Nephron (organoid): ENCODE measurements at regions not wholly inside any gene's neighbourhood (a gene's known extent, or its start where the extent isn't known, plus 50 kb on each side); places are given as distances from the start of the nearest gene placed in this dataset.
"Not testable (repeated sequence)": the region's sequence is repeated elsewhere in the genome, so short reads cannot be mapped to it uniquely, and the experiment has no call there.

Experiments used
- H3K27ac Mint-ChIP-seq, 3 experiments: 2 replicates each; pipeline ENCODE4 v1.8.0; 2020; ENCODE audit warnings: mixed read lengths in 3 of 3, mild to moderate bottlenecking in 2 of 3, moderate library complexity in 1 of 3
- H3K27me3 Mint-ChIP-seq: 2 replicates; pipeline ENCODE4 v1.8.0; 2021; ENCODE audit warnings: low read depth, mild to moderate bottlenecking, moderate library complexity, mixed read lengths
- H3K36me3 Mint-ChIP-seq: 2 replicates; pipeline ENCODE4 v1.8.0; 2020; ENCODE audit warnings: low read depth, mixed read lengths
- H3K4me1 Mint-ChIP-seq: 2 replicates; pipeline ENCODE4 v1.8.0; 2020; ENCODE audit warnings: mixed read lengths
- H3K4me3 Mint-ChIP-seq, 3 experiments: 2 replicates each; pipeline ENCODE4 v1.8.0; 2020; ENCODE audit warnings: mild to moderate bottlenecking in 3 of 3, mixed read lengths in 3 of 3, moderate library complexity in 2 of 3
- H3K9me3 Mint-ChIP-seq: 2 replicates; pipeline ENCODE4 v1.8.0; 2020; ENCODE audit warnings: mixed read lengths
- TF ChIP-seq, protein P1 (sequence below), 3 experiments: fragments of 200-600 bp; sonication (generic); IDR thresholded peaks; one replicate each; pipeline ENCODE4 v1.5.0; 2021; ENCODE audit warnings: antibody characterized with exemption in 3 of 3; ENCODE audit not compliant: unreplicated experiment in 3 of 3

GRCh38 chr2:131425231-131425941 lies 50.5 kb upstream of the TUBA3D start:
- no peak overlapping the region for H3K27ac Mint-ChIP-seq
- no peaks in the 10 kb centered on the region for H3K36me3 Mint-ChIP-seq
- TF ChIP-seq, protein P1, sequence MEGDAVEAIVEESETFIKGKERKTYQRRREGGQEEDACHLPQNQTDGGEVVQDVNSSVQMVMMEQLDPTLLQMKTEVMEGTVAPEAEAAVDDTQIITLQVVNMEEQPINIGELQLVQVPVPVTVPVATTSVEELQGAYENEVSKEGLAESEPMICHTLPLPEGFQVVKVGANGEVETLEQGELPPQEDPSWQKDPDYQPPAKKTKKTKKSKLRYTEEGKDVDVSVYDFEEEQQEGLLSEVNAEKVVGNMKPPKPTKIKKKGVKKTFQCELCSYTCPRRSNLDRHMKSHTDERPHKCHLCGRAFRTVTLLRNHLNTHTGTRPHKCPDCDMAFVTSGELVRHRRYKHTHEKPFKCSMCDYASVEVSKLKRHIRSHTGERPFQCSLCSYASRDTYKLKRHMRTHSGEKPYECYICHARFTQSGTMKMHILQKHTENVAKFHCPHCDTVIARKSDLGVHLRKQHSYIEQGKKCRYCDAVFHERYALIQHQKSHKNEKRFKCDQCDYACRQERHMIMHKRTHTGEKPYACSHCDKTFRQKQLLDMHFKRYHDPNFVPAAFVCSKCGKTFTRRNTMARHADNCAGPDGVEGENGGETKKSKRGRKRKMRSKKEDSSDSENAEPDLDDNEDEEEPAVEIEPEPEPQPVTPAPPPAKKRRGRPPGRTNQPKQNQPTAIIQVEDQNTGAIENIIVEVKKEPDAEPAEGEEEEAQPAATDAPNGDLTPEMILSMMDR (IDR thresholded peaks at IDR 0.05; ENCODE audit: unreplicated experiment in 3 of 3), result no peak
- no peaks in the 10 kb centered on the region for H3K4me1 Mint-ChIP-seq
- peak overlapping the region; percentile 55 to 74 (median 69) for H3K4me3 Mint-ChIP-seq
- H3K27me3 Mint-ChIP-seq, result peaks cover 69% of the 10 kb centered on the region
- peaks cover 6% of the 10 kb centered on the region for H3K9me3 Mint-ChIP-seq

DNA sequence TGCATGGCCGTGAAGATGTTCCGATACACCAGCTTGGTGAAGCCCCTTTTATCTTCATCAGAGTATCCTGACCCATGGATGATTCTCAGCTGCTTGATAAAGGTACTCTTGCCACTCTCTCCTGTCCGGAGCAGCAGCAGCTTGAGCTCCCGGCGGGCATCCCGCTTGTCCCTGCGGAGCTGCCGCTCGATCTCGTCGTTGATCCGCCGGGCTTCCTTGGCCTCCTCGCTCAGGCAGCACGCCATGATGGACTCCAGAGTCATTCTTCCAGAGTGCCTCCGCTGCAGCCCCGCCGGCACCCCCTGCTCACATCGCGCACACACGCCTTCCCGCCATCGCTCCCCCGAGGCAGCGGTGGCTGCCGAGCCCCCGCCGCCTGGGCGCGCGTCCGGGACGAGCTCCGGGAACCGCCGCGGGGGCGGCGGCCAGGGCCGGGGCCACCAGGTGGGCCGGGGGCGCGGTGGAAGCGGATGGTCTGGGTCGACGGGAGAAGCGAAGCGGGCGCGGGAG lies 51.3 kb upstream of the TUBA3D start:
- H3K27me3 Mint-ChIP-seq, result peaks cover 65% of the 10 kb centered on the region
- not testable (repeated sequence) for H3K9me3 Mint-ChIP-seq, H3K36me3 Mint-ChIP-seq, H3K4me1 Mint-ChIP-seq, H3K27ac Mint-ChIP-seq
- peak overlapping the region; percentile 67 to 75 (median 70) for H3K4me3 Mint-ChIP-seq

GRCh38 chr2:131420751-131421150 lies 55.2 kb upstream of the TUBA3D start:
- H3K36me3 Mint-ChIP-seq, H3K4me3 Mint-ChIP-seq, H3K4me1 Mint-ChIP-seq, H3K27ac Mint-ChIP-seq, H3K9me3 Mint-ChIP-seq: not testable (repeated sequence)
- peaks cover 40% of the 10 kb centered on the region for H3K27me3 Mint-ChIP-seq

- TF ChIP-seq, protein P1 (IDR thresholded peaks at IDR 0.05; ENCODE audit: unreplicated experiment in 3 of 3), result no peak
- H3K36me3 Mint-ChIP-seq, result no peaks in the 10 kb centered on the region
- no peak overlapping the region for H3K27ac Mint-ChIP-seq
- H3K9me3 Mint-ChIP-seq, result peaks cover 4% of the 10 kb centered on the region
- no peak overlapping the region for H3K4me3 Mint-ChIP-seq
- peaks cover 32% of the 10 kb centered on the region for H3K27me3 Mint-ChIP-seq
- H3K4me1 Mint-ChIP-seq, result peaks cover 8% of the 10 kb centered on the region
Measured at GRCh38 chr2:131419441-131419840, 55.5 kb upstream of the RAB6D start.

GRCh38 chr2:131418625-131419024 lies 54.7 kb upstream of the RAB6D start:
- Mint-ChIP-seq H3K4me3 (no peak overlapping the region), H3K27ac (no peak overlapping the region), H3K27me3 (peaks cover 23% of the 10 kb centered on the region), H3K36me3 (no peaks in the 10 kb centered on the region), H3K9me3 (no peaks in the 10 kb centered on the region), H3K4me1 (peaks cover 8% of the 10 kb centered on the region)
- TF ChIP-seq, protein P1 (IDR thresholded peaks at IDR 0.05; ENCODE audit: unreplicated experiment in 3 of 3), result no peak

DNA sequence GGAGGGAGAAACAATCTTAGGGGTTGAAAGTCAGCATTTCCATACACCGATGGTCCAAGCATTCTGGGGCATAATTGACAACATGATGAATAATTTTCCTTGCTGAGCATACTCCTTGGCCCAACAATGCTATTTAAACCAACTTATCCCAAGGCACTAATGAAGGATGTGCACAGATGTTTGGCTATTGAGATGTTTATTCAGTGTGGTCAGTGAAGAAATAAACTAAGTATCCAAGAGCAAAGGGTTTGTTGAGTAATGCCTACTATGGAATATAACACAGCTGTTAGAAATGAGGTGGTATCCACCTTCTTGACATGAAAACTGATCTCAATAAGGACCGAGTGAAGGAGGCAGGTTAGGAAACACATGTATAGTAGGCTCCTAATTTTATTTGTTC lies 53.9 kb upstream of the RAB6D start:
- TF ChIP-seq, protein P1 (IDR thresholded peaks at IDR 0.05; ENCODE audit: unreplicated experiment in 3 of 3), result no peak
- H3K36me3 Mint-ChIP-seq, result no peaks in the 10 kb centered on the region
- no peak overlapping the region for H3K27ac Mint-ChIP-seq
- no peak overlapping the region for H3K4me3 Mint-ChIP-seq
- peaks cover 16% of the 10 kb centered on the region for H3K27me3 Mint-ChIP-seq
- peaks cover 11% of the 10 kb centered on the region for H3K4me1 Mint-ChIP-seq
- H3K9me3 Mint-ChIP-seq, result no peaks in the 10 kb centered on the region

DNA sequence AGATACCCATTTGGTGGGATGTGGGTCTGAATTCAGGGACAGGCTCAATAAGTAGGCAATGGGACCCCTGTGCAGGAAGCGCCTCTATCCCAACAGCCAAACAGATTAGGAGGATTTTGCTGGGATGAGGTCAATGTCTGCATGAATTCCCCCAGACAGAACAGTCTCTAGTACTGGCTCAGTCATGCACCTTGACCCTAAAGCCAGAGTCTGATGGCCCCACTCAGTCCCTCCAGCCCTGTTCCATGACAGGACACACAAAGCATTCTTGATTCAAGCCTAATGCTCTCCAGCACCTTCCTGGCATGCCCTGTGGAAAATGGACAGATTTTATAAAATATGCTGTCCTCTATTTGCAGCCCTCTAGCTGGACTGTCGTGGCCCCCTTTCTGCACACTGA lies 49.8 kb upstream of the RAB6D start:
- H3K27me3 Mint-ChIP-seq, result peaks cover 13% of the 10 kb centered on the region
- peaks cover 3% of the 10 kb centered on the region for H3K4me1 Mint-ChIP-seq
- no peak overlapping the region for H3K27ac Mint-ChIP-seq
- H3K4me3 Mint-ChIP-seq, result no peak overlapping the region
- no peaks in the 10 kb centered on the region for H3K9me3 Mint-ChIP-seq
- TF ChIP-seq, protein P1 (IDR thresholded peaks at IDR 0.05; ENCODE audit: unreplicated experiment in 3 of 3), result no peak
- no peaks in the 10 kb centered on the region for H3K36me3 Mint-ChIP-seq
